ENCODE measurements at regions not wholly inside any gene's neighbourhood (a gene's known extent, or its start where the extent isn't known, plus 50 kb on each side); places are given as distances from the start of the nearest gene placed in this dataset.

DNA sequence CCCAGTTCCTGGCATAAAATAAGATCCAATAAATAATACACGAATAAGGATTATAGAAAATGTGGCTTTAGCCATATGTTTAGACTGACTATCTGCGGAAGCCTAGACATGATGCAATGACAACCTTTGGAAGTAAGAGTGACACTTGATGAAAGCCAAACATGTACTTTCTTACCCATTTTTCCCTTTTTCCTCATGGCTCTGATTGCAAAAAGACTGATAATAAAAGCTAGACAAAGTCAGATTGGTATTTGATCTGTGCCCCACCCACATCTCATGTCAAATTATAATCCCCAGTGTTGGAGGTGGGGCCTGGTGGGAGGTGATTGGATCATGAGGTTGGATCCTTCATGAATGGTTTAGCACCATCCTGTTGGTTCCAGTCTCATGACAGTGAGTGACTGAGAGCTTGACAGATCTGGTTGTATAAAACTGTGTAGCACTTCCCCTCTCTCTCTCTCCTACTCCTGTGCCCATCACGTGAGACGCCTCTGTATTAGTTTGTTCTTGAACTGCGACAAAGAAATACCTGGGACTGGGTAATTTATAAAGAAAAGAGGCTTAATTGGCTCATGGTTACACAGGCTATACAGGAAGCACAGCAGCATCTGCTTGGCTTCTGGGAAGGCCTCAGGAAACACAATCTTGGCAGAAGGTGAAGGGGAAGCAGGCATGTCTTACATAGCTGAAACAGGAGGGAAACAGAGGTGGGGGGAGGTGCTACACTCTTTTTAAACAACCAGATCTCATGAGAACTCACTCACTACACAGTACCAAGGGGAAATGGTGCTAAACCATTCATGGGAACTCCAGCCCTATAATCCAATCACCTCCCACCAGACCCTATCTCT is 243.4 kb upstream of the PIK3R1 start:
- DNase-seq: no peak
- no peak overlapping the region for H3K9ac ChIP-seq
- no peak overlapping the region for H3K4me2 ChIP-seq
- no peaks in the 10 kb centered on the region; a peak in 1 of 4 replicates for H3K4me1 ChIP-seq (ENCODE audit: control insufficient read depth in 1 of 2, insufficient read depth in 2 of 2, low read depth in 1 of 2, low read length in 1 of 2)
- ChIA-PET CTCF (no interaction called here), POLR2A (no interaction called here)
- H3K9me2 ChIP-seq: no peaks in the 10 kb centered on the region
- H3K4me3 ChIP-seq (ENCODE audit: low read depth in 2 of 2, low read length in 1 of 2): no peak overlapping the region
- no peaks in the 10 kb centered on the region for H3K79me2 ChIP-seq (ENCODE audit: insufficient read depth)
- WGBS (ENCODE audit: low lambda C conversion rate): 57% methylated on average over 5 of the region's 5 CpGs
- H2AFZ ChIP-seq (ENCODE audit: low read depth): no peak overlapping the region
- no peaks in the 10 kb centered on the region for H3K36me3 ChIP-seq (replicated peaks in 1 of 2; ENCODE audit: control insufficient read depth in 1 of 2, insufficient read depth in 2 of 2, low read length in 1 of 2)
- H3F3A ChIP-seq (replicated peaks; ENCODE audit: insufficient read depth): no peaks in the 10 kb centered on the region
- no peaks in the 10 kb centered on the region for H3K9me3 ChIP-seq
- H3K27ac ChIP-seq (ENCODE audit: low read depth in 2 of 2, low read length in 1 of 2): no peak overlapping the region
- TF ChIP-seq JUND (IDR thresholded peaks at IDR 0.05) (no peak), SIN3A (IDR thresholded peaks at IDR 0.05; ENCODE audit: borderline replicate concordance, low read depth, low read length) (no peak), REST (IDR thresholded peaks at IDR 0.05; ENCODE audit: low read depth, low read length) (no peak), GABPA (IDR thresholded peaks at IDR 0.05; ENCODE audit: low read depth) (no peak), CHD2 (IDR thresholded peaks at IDR 0.05; ENCODE audit: low read length, partially characterized antibody) (no peak), USF2 (IDR thresholded peaks at IDR 0.05; ENCODE audit: borderline replicate concordance, low read depth, low read length) (no peak), SMC3 (IDR thresholded peaks at IDR 0.05; ENCODE audit: low read depth, low read length) (no peak), MXI1 (IDR thresholded peaks at IDR 0.05; ENCODE audit: low read depth, low read length) (no peak), FOXM1 (IDR thresholded peaks at IDR 0.05; ENCODE audit: low read depth) (no peak)
- H3K27me3 ChIP-seq (ENCODE audit: insufficient read depth): no peaks in the 10 kb centered on the region
- H4K20me1 ChIP-seq (ENCODE audit: insufficient read depth): no peaks in the 10 kb centered on the region

GRCh38 chr5:67971223-67971830 is 244.2 kb upstream of the PIK3R1 start:
- H3K4me3 ChIP-seq (ENCODE audit: low read depth in 2 of 2, low read length in 1 of 2): no peak overlapping the region
- no peaks in the 10 kb centered on the region for H3K27me3 ChIP-seq (ENCODE audit: insufficient read depth)
- H3K9ac ChIP-seq: no peak overlapping the region
- H3K9me2 ChIP-seq: no peaks in the 10 kb centered on the region
- no peaks in the 10 kb centered on the region for H3K9me3 ChIP-seq
- H3F3A ChIP-seq (replicated peaks; ENCODE audit: insufficient read depth): no peaks in the 10 kb centered on the region
- WGBS (ENCODE audit: low lambda C conversion rate): 58% methylated on average over 4 of the region's 4 CpGs
- H3K36me3 ChIP-seq (replicated peaks in 1 of 2; ENCODE audit: control insufficient read depth in 1 of 2, insufficient read depth in 2 of 2, low read length in 1 of 2): no peaks in the 10 kb centered on the region
- no peaks in the 10 kb centered on the region for H4K20me1 ChIP-seq (ENCODE audit: insufficient read depth)
- no peaks in the 10 kb centered on the region for H3K4me1 ChIP-seq (ENCODE audit: control insufficient read depth in 1 of 2, insufficient read depth in 2 of 2, low read depth in 1 of 2, low read length in 1 of 2)
- ChIA-PET CTCF (interaction anchor here (1.1 kb wide), 1 partner anchor 10 kb away, joined by 3 read pairs; no protein-coding TSS in a partner anchor), POLR2A (no interaction called here)
- no peak for DNase-seq
- no peaks in the 10 kb centered on the region for H3K79me2 ChIP-seq (ENCODE audit: insufficient read depth)
- no peak overlapping the region for H3K4me2 ChIP-seq
- no peak overlapping the region for H3K27ac ChIP-seq (ENCODE audit: low read depth in 2 of 2, low read length in 1 of 2)
- no peak overlapping the region for H2AFZ ChIP-seq (ENCODE audit: low read depth)
- TF ChIP-seq CHD2 (IDR thresholded peaks at IDR 0.05; ENCODE audit: low read length, partially characterized antibody) (no peak), YY1 (IDR thresholded peaks at IDR 0.05; ENCODE audit: low read depth) (no peak), MAX (IDR thresholded peaks at IDR 0.05; ENCODE audit: low read depth) (no peak), FOXM1 (IDR thresholded peaks at IDR 0.05; ENCODE audit: low read depth) (no peak), FOSL2 (IDR thresholded peaks at IDR 0.05; ENCODE audit: borderline replicate concordance, low read depth) (no peak), MEF2A (IDR thresholded peaks at IDR 0.05; ENCODE audit: borderline replicate concordance, low read depth) (no peak), EZH2phosphoT487 (IDR thresholded peaks at IDR 0.05; ENCODE audit: borderline replicate concordance, low read depth) (no peak), EP300 (IDR thresholded peaks at IDR 0.05; ENCODE audit: borderline replicate concordance in 1 of 2, low read depth in 1 of 2, low read length in 1 of 2) (no peak), GABPA (IDR thresholded peaks at IDR 0.05; ENCODE audit: low read depth) (no peak), GATA2 (CRISPR knock-in tag; IDR thresholded peaks at IDR 0.05) (no peak), SMC3 (IDR thresholded peaks at IDR 0.05; ENCODE audit: low read depth, low read length) (no peak), RFX5 (IDR thresholded peaks at IDR 0.05; ENCODE audit: low read length) (no peak)
- TF ChIP-seq, protein P1, sequence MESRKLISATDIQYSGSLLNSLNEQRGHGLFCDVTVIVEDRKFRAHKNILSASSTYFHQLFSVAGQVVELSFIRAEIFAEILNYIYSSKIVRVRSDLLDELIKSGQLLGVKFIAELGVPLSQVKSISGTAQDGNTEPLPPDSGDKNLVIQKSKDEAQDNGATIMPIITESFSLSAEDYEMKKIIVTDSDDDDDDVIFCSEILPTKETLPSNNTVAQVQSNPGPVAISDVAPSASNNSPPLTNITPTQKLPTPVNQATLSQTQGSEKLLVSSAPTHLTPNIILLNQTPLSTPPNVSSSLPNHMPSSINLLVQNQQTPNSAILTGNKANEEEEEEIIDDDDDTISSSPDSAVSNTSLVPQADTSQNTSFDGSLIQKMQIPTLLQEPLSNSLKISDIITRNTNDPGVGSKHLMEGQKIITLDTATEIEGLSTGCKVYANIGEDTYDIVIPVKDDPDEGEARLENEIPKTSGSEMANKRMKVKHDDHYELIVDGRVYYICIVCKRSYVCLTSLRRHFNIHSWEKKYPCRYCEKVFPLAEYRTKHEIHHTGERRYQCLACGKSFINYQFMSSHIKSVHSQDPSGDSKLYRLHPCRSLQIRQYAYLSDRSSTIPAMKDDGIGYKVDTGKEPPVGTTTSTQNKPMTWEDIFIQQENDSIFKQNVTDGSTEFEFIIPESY (IDR thresholded peaks at IDR 0.05; ENCODE audit: borderline replicate concordance, low read depth): no peak
